CD1c-positive myeloid dendritic cell (primary cell): ENCODE measurements at regions not wholly inside any gene's neighbourhood (a gene's known extent, or its start where the extent isn't known, plus 50 kb on each side); places are given as distances from the start of the nearest gene placed in this dataset.

Source experiments
- DNase-seq: peaks from one replicate; pipeline ENCODE4 v3.0.0-alpha.2; 2016; ENCODE audit errors: extremely low spot score

- no peak for DNase-seq
Observed at GRCh38 chr6:165229216-165229615, 80.2 kb downstream of the C6orf118 start.

GRCh38 chr6:165227644-165228329 is 81.6 kb downstream of the C6orf118 start:
- DNase-seq: no peak

GRCh38 chr6:165223736-165224135 is 85.7 kb downstream of the C6orf118 start:
- DNase-seq: no peak

- no peak for DNase-seq
Observed at GRCh38 chr6:165223101-165223500, 86.3 kb downstream of the C6orf118 start.

- no peak for DNase-seq
Observed at GRCh38 chr6:165222315-165223025, 86.9 kb downstream of the C6orf118 start.

- DNase-seq: no peak
Observed at GRCh38 chr6:165220045-165220444, 89.4 kb downstream of the C6orf118 start.

- DNase-seq: no peak
Observed at GRCh38 chr6:165219629-165220028, 89.8 kb downstream of the C6orf118 start.

GRCh38 chr6:165218829-165219228 is 90.6 kb downstream of the C6orf118 start:
- no peak for DNase-seq

- no peak for DNase-seq
Observed at GRCh38 chr6:165206798-165207197, 102.6 kb downstream of the C6orf118 start.

GRCh38 chr6:165205632-165206031 is 103.8 kb downstream of the C6orf118 start:
- DNase-seq: no peak

- DNase-seq: no peak
Observed at GRCh38 chr6:165204807-165205545, 104.4 kb downstream of the C6orf118 start.

- no peak for DNase-seq
Observed at GRCh38 chr6:165200178-165200577, 109.2 kb downstream of the C6orf118 start.

GRCh38 chr6:165191461-165191860 is 117.9 kb downstream of the C6orf118 start:
- no peak for DNase-seq

- no peak for DNase-seq
Observed at GRCh38 chr6:165186441-165187205, 122.8 kb downstream of the C6orf118 start.

GRCh38 chr6:165186041-165186440 is 123.4 kb downstream of the C6orf118 start:
- no peak for DNase-seq

- no peak for DNase-seq
Observed at GRCh38 chr6:165184192-165184979, 125.0 kb downstream of the C6orf118 start.

GRCh38 chr6:165183496-165184140 is 125.8 kb downstream of the C6orf118 start:
- no peak for DNase-seq

- DNase-seq: no peak
Observed at GRCh38 chr6:165183071-165183470, 126.3 kb downstream of the C6orf118 start.

GRCh38 chr6:165181951-165182414 is 127.4 kb downstream of the C6orf118 start:
- no peak for DNase-seq

GRCh38 chr6:165178056-165178455 is 131.3 kb downstream of the C6orf118 start:
- no peak for DNase-seq

- no peak for DNase-seq
Observed at GRCh38 chr6:165173484-165173883, 135.9 kb downstream of the C6orf118 start.
